ENCODE measurements at regions not wholly inside any gene's neighbourhood (a gene's known extent, or its start where the extent isn't known, plus 50 kb on each side); places are given as distances from the start of the nearest gene placed in this dataset.
"Not testable (repeated sequence)": the region's sequence is repeated elsewhere in the genome, so short reads cannot be mapped to it uniquely, and the experiment has no call there.

- no peak overlapping the region for H3K4me3 ChIP-seq (ENCODE audit: low read depth, low read length)
- TF ChIP-seq CTCF (IDR thresholded peaks at IDR 0.05; ENCODE audit: low read depth, low read length, missing control alignments) = no peak
Measured at GRCh38 chr10:34041871-34042270, 707.4 kb upstream of the NRP1 start.

GRCh38 chr10:34037499-34037898, 703.0 kb upstream of the NRP1 start:
- no peak overlapping the region for H3K4me3 ChIP-seq (ENCODE audit: low read depth, low read length)
- no peak for DNase-seq (ENCODE audit: low read depth)
- TF ChIP-seq CTCF (IDR thresholded peaks at IDR 0.05; ENCODE audit: low read depth, low read length, missing control alignments) = no peak

More at GRCh38 chr10:34041871-34042270, 707.4 kb upstream of the NRP1 start:
- no peak for DNase-seq (ENCODE audit: low read depth)

DNA sequence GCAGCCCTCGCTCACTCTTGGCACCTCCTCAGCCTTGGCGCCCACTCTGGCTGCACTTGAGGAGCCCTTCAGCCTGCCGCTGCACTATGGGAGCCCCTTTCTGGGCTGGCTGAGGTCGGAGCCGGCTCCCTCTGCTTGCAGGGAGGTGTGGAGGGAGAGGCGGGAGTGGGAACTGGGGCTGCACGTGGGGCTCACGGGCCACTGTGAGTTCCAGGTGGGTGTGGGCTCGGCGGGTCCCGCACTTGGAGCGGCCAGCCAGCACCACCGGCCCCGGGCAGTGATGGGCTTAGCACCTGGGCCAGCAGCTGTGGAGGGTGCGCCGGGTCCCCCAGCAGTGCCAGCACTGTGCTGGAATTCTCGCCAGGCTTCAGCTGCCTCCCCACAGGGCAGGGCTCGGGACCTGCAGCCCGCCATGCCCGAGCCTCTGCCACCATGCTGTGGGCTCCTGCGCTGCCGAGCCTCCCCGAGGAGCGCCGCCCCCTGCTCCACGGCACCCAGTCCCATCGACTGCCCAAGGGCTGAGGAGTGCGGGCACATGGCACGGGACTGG, 700.8 kb upstream of the NRP1 start:
- not testable (repeated sequence) for H3K4me3 ChIP-seq (ENCODE audit: low read depth, low read length); DNase-seq (ENCODE audit: low read depth)

- no peak for TF ChIP-seq CTCF (IDR thresholded peaks at IDR 0.05; ENCODE audit: low read depth, low read length, missing control alignments)
- no peak overlapping the region for H3K4me3 ChIP-seq (ENCODE audit: low read depth, low read length)
- DNase-seq (ENCODE audit: low read depth) = no peak
Measured at GRCh38 chr10:34033078-34033477, 698.6 kb upstream of the NRP1 start.

GRCh38 chr10:34032564-34032963, 698.1 kb upstream of the NRP1 start:
- TF ChIP-seq CTCF (IDR thresholded peaks at IDR 0.05; ENCODE audit: low read depth, low read length, missing control alignments) = no peak
- DNase-seq (ENCODE audit: low read depth) = no peak

DNA sequence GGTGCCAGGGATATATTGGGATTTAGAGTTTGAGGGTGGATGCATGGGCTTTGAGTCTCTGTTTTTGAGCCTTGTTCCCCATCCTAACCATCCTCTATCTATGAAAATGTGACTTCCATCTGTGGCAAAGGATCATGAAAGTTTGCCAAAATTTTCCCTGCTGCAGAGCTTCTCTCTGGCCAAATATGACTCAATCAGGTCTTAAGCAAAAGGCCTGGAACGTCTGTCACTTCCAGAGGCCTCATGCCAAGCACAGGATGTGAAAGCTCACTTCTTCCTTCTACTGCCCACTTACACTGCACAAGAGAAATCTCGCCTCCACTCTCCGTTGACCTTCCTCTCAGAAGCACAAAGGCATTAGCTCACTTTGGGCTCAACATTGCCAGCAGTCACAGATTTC, 696.9 kb upstream of the NRP1 start:
- no peak for TF ChIP-seq CTCF (IDR thresholded peaks at IDR 0.05; ENCODE audit: low read depth, low read length, missing control alignments)
- no peak overlapping the region for H3K4me3 ChIP-seq (ENCODE audit: low read depth, low read length)
- no peak for DNase-seq (ENCODE audit: low read depth)

More at GRCh38 chr10:34032564-34032963, 698.1 kb upstream of the NRP1 start:
- no peak overlapping the region for H3K4me3 ChIP-seq (ENCODE audit: low read depth, low read length)

- TF ChIP-seq CTCF (IDR thresholded peaks at IDR 0.05; ENCODE audit: low read depth, low read length, missing control alignments) = no peak
Measured at GRCh38 chr10:34029455-34029854, 695.0 kb upstream of the NRP1 start.

More at GRCh38 chr10:34029455-34029854, 695.0 kb upstream of the NRP1 start:
- H3K4me3 ChIP-seq (ENCODE audit: low read depth, low read length) = no peak overlapping the region
- DNase-seq (ENCODE audit: low read depth) = no peak
